RPMI8226 (cell line): ENCODE measurements at regions not wholly inside any gene's neighbourhood (a gene's known extent, or its start where the extent isn't known, plus 50 kb on each side); places are given as distances from the start of the nearest gene placed in this dataset.

Experiments
- DNase-seq: peaks from one replicate; pipeline ENCODE4 v3.0.0-alpha.2; 2015

GRCh38 chr2:13546131-13546530 is 829.4 kb downstream of the TRIB2 start:
- DNase-seq, result no peak

GRCh38 chr2:13550285-13551231 is 833.8 kb downstream of the TRIB2 start:
- DNase-seq, result no peak

- no peak for DNase-seq
Observed at GRCh38 chr2:13558368-13558767, 841.6 kb downstream of the TRIB2 start.

GRCh38 chr2:13560322-13560721 is 843.6 kb downstream of the TRIB2 start:
- DNase-seq, result no peak

- no peak for DNase-seq
Observed at GRCh38 chr2:13572466-13572865, 855.7 kb downstream of the TRIB2 start.

- DNase-seq, result no peak
Observed at GRCh38 chr2:13574831-13575230, 858.1 kb downstream of the TRIB2 start.

GRCh38 chr2:13576406-13577036 is 859.8 kb downstream of the TRIB2 start:
- DNase-seq, result no peak

GRCh38 chr2:13578547-13578946 is 861.8 kb downstream of the TRIB2 start:
- no peak for DNase-seq

- DNase-seq, result no peak
Observed at GRCh38 chr2:13581471-13581870, 864.7 kb downstream of the TRIB2 start.

GRCh38 chr2:13583609-13584008 is 866.9 kb downstream of the TRIB2 start:
- DNase-seq, result no peak

- DNase-seq, result no peak
Observed at GRCh38 chr2:13584020-13584419, 867.3 kb downstream of the TRIB2 start.

GRCh38 chr2:13585732-13586131 is 869.0 kb downstream of the TRIB2 start:
- no peak for DNase-seq

- no peak for DNase-seq
Observed at GRCh38 chr2:13596233-13596632, 879.5 kb downstream of the TRIB2 start.

- DNase-seq, result no peak
Observed at GRCh38 chr2:13597176-13597575, 880.4 kb downstream of the TRIB2 start.

GRCh38 chr2:13601506-13601905 is 884.8 kb downstream of the TRIB2 start:
- no peak for DNase-seq

- DNase-seq, result no peak
Observed at GRCh38 chr2:13604951-13605661, 888.4 kb downstream of the TRIB2 start.

- no peak for DNase-seq
Observed at GRCh38 chr2:13607139-13607538, 890.4 kb downstream of the TRIB2 start.

- no peak for DNase-seq
Observed at GRCh38 chr2:13611939-13612338, 895.2 kb downstream of the TRIB2 start.

- no peak for DNase-seq
Observed at GRCh38 chr2:13616059-13616458, 899.3 kb downstream of the TRIB2 start.

GRCh38 chr2:13616616-13617015 is 899.9 kb downstream of the TRIB2 start:
- DNase-seq, result no peak

GRCh38 chr2:13628122-13628521 is 911.4 kb downstream of the TRIB2 start:
- DNase-seq, result no peak

- no peak for DNase-seq
Observed at GRCh38 chr2:13638181-13638580, 921.4 kb downstream of the TRIB2 start.

GRCh38 chr2:13649918-13650317 is 933.2 kb downstream of the TRIB2 start:
- no peak for DNase-seq
